Uterus (tissue), 2 donors: ENCODE measurements at regions not wholly inside any gene's neighbourhood (a gene's known extent, or its start where the extent isn't known, plus 50 kb on each side); places are given as distances from the start of the nearest gene placed in this dataset.

Experiments
- CTCF ChIP-seq, 4 experiments: fragments of 200-600 bp in 2 of 4; fragments of 450-650 bp in 2 of 4; sonication (generic) in 2 of 4; IDR thresholded peaks; one replicate each; pipeline ENCODE4 v1.5.1; 2016 to 2019; ENCODE audit warnings: antibody characterized with exemption in 4 of 4, mild to moderate bottlenecking in 2 of 4, moderate library complexity in 1 of 4
- POLR2A ChIP-seq, 2 donors: fragments of 450-650 bp; IDR thresholded peaks; one replicate each; pipeline ENCODE4 v1.6.1; 2016; ENCODE audit warnings: antibody characterized with exemption in 2 of 2, mild to moderate bottlenecking in 1 of 2, moderate library complexity in 1 of 2

- TF ChIP-seq POLR2A (IDR thresholded peaks at IDR 0.05) (no peak), CTCF (IDR thresholded peaks at IDR 0.05) (no peak)
Observed at GRCh38 chr3:78148986-78149717, 1109.3 kb downstream of the ROBO2 start.
